AG04450 (cell line): ENCODE measurements at regions not wholly inside any gene's neighbourhood (a gene's known extent, or its start where the extent isn't known, plus 50 kb on each side); places are given as distances from the start of the nearest gene placed in this dataset.

Experiments
- CTCF ChIA-PET: fragments of 300-600, 350-600 bp; formaldehyde crosslinking; extraction: SDS; loops from one replicate; lab custom pipeline; 2022; ENCODE audit warnings: antibody characterized with exemption, inconsistent platforms; lab: Charles Lee
- POLR2A ChIA-PET: fragments of 350-600 bp; formaldehyde crosslinking; extraction: SDS; loops from one replicate; lab custom pipeline; 2021; ENCODE audit warnings: antibody characterized with exemption, inconsistent platforms; lab: Yijun Ruan, JAX
- DNase-seq: peaks from one replicate; pipeline ENCODE4 v3.0.0-alpha.2; 2011; ENCODE audit warnings: low read depth, low spot score
- H3K27ac ChIP-seq: one replicate; pipeline ENCODE4 v1.5.1; 2012; ENCODE audit warnings: low read depth, low read length, control low read depth
- H3K27me3 ChIP-seq: one replicate; pipeline ENCODE4 v1.6.0; 2012; ENCODE audit warnings: low read length; ENCODE audit not compliant: control insufficient read depth, insufficient read depth
- H3K4me3 ChIP-seq: 2 replicates; pipeline ENCODE4 v1.5.1; 2011; ENCODE audit warnings: mild to moderate bottlenecking, low read depth, low read length, control low read depth
- H3K9me3 ChIP-seq: 2 replicates; pipeline ENCODE4 v1.5.1; 2012; ENCODE audit warnings: low read length; ENCODE audit not compliant: control insufficient read depth, insufficient read depth
- TF ChIP-seq, protein P1 (sequence below): IDR thresholded peaks from 2 replicates; pipeline ENCODE4 v1.5.1; 2011; ENCODE audit warnings: low read depth, low read length, control low read depth, inconsistent platforms

DNA sequence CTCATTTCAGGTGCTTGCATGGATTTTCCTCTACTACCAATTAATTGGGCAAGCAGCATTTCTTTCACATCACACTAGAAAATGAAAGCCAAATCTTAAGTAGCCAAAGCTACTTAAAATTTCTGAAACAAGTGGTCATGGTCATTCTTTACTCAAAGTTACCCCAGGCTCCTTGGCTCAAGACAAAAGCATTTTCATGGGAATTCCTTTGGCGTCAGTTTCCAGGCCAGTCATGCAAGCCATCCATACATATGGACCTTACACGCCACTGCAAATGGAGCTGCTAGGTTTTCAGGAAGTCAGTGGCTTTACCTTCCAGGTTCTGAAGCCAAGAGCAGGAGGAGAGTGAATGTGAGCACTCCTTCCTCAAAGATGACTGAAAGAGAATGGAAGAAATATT is 83.7 kb upstream of the IL12A start:
- ChIA-PET POLR2A (no interaction called here), CTCF (interaction anchor here (1.2 to 2.9 kb wide), 4 partner anchors 20 to 101 kb away, joined by 3 to 12 read pairs (median 8); no protein-coding TSS in a partner anchor)
- DNase-seq, result no peak
- Histone ChIP-seq H3K4me3 (no peak overlapping the region), H3K27ac (no peak overlapping the region), H3K9me3 (no peaks in the 10 kb centered on the region), H3K27me3 (no peaks in the 10 kb centered on the region)
- TF ChIP-seq, protein P1, sequence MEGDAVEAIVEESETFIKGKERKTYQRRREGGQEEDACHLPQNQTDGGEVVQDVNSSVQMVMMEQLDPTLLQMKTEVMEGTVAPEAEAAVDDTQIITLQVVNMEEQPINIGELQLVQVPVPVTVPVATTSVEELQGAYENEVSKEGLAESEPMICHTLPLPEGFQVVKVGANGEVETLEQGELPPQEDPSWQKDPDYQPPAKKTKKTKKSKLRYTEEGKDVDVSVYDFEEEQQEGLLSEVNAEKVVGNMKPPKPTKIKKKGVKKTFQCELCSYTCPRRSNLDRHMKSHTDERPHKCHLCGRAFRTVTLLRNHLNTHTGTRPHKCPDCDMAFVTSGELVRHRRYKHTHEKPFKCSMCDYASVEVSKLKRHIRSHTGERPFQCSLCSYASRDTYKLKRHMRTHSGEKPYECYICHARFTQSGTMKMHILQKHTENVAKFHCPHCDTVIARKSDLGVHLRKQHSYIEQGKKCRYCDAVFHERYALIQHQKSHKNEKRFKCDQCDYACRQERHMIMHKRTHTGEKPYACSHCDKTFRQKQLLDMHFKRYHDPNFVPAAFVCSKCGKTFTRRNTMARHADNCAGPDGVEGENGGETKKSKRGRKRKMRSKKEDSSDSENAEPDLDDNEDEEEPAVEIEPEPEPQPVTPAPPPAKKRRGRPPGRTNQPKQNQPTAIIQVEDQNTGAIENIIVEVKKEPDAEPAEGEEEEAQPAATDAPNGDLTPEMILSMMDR, result no peak

DNA sequence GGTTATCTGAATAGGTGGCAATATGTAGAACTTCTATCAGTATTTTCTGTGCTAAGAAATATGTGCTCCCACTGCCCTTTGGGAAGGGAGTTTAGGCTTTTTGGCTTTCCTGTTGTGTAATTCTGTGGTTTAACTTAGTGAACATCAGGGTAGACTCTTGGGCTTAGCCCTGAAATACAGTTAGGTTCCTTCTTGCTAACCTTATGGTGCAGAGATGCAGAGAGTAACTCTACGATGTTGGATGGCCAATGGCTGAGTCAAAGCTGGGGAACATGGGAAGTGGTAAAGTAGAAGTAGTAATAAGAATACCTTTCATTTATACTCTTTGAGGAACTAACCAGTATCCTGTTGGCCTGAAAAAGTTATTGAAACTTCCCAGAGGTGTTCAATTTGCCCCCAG is 80.8 kb upstream of the IL12A start:
- Histone ChIP-seq H3K27ac (no peak overlapping the region), H3K27me3 (no peaks in the 10 kb centered on the region), H3K9me3 (no peaks in the 10 kb centered on the region), H3K4me3 (no peak overlapping the region)
- DNase-seq, result no peak
- ChIA-PET POLR2A (no interaction called here), CTCF (no interaction called here)
- TF ChIP-seq, protein P1, result no peak

DNA sequence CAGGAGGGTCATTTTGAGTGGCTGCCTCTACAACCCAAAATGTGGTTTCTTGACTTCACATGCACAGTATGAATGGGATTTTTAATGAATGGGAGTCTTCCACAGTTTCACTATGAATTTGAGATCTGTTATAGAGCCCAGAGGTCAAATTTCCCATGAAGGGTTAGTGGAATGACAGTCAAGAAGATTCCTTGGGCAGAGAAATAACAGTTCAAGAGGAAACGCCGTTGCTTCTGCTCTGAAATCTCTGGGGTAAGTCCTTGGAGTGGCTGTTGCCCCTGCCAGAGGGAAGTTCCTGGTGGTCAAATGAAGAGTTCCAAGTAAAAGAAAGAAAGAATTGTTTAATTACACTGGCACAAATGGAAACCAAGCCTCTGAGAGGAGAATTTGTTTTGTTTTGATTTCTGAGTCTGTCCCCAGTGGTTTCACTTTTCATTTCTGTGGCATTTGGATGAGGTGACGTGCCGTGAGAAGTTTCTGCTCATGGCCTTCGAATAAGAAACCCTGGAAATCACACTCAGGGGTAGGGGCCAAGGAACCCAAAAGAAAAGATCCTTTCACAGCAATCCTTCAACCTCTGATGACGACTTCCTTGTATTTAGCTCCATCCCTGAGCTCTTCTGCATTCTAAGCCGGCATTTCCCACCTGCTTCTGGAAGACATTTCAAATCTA is 77.5 kb upstream of the IL12A start:
- CTCF ChIA-PET, result interaction anchor here (0.9 to 1.6 kb wide), 3 partner anchors 15 to 92 kb away, joined by 4 to 9 read pairs (median 5); no protein-coding TSS in a partner anchor
- no peak overlapping the region for H3K4me3 ChIP-seq
- H3K9me3 ChIP-seq, result no peaks in the 10 kb centered on the region
- H3K27ac ChIP-seq, result no peak overlapping the region
- DNase-seq, result no peak
- POLR2A ChIA-PET, result no interaction called here
- TF ChIP-seq, protein P1, result no peak
- H3K27me3 ChIP-seq, result no peaks in the 10 kb centered on the region

DNA sequence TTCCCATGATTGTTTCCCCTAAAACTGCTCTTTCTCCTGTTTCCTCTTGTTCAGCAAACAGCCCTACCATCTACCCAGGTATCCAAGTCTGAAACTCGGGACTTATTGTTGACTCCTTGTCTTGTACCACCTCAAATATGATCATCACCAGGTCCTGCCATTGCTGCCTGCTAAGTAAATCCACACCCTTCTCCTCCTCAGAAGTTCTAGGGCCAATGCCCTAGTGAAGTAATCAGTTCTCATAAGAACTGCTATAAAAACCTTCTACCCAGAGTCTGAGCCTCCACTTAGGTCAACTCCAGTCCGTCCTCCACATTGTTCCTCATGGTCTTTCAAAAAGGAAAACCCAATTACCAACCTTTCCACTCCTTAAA is 77.0 kb upstream of the IL12A start:
- no peaks in the 10 kb centered on the region for H3K27me3 ChIP-seq
- DNase-seq, result no peak
- no peaks in the 10 kb centered on the region for H3K9me3 ChIP-seq
- POLR2A ChIA-PET, result no interaction called here
- no peak overlapping the region for H3K27ac ChIP-seq
- TF ChIP-seq, protein P1, result no peak
- CTCF ChIA-PET, result interaction anchor here (0.9 to 1.6 kb wide), 3 partner anchors 15 to 92 kb away, joined by 4 to 9 read pairs (median 5); no protein-coding TSS in a partner anchor
- no peak overlapping the region for H3K4me3 ChIP-seq

DNA sequence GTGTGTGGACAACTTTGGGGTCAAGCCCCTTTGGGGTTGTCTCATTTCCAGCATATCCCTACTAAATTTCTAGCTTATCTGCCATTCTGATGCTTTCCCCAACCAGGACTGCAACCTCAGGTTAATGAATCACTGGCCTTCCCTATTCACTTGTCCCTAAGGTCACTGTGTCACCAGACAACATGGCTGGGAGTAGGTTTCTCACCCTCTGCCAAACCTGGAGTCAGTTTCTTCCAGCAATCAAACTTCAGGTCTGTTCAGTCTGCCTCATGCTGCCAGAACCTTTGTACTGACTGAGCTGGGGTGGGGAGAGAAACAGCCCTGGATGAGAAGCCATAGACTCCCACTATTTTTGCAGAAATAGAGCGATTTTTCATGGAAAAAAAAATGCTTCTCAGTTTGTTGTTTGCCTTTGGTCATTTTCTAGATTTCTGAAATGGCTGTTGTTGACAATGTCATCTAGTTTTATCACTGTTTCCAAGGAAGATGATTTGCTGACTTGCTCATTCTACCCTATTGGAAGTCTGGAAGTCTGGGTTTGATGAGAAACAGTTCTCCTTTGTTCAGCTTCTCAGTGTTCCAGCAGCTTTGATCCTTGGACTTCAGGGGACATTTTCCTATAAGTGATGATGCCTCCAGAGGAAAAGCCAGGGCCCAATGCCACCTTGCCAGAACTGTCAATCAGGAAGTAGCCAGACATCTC is 74.8 kb upstream of the IL12A start:
- TF ChIP-seq, protein P1, result no peak
- DNase-seq, result no peak
- H3K27me3 ChIP-seq, result no peaks in the 10 kb centered on the region
- H3K27ac ChIP-seq, result no peak overlapping the region
- POLR2A ChIA-PET, result interaction anchor here (0.6 to 0.7 kb wide), 2 partner anchors 25 to 39 kb away, joined by 3 read pairs; no protein-coding TSS in a partner anchor
- no peaks in the 10 kb centered on the region for H3K9me3 ChIP-seq
- H3K4me3 ChIP-seq, result no peak overlapping the region
- CTCF ChIA-PET, result interaction anchor here (2.5 kb wide), 1 partner anchor 92 kb away, joined by 11 read pairs; no protein-coding TSS in a partner anchor
